H1 (cell line): ENCODE measurements at regions not wholly inside any gene's neighbourhood (a gene's known extent, or its start where the extent isn't known, plus 50 kb on each side); places are given as distances from the start of the nearest gene placed in this dataset.

ENCODE experiments used
- GABPA ChIP-seq: IDR thresholded peaks from 2 replicates; pipeline ENCODE4 v1.6.1; 2011; ENCODE audit warnings: mild to moderate bottlenecking, low read length, moderate library complexity, borderline replicate concordance; ENCODE audit not compliant: insufficient read depth
- RBBP5 ChIP-seq: IDR thresholded peaks from 2 replicates; pipeline ENCODE4 v1.7.1; 2012; ENCODE audit warnings: low read depth, mild to moderate bottlenecking, inconsistent platforms, low read length, moderate library complexity, borderline replicate concordance
- SP2 ChIP-seq: IDR thresholded peaks from 2 replicates; pipeline ENCODE4 v1.6.1; 2012; ENCODE audit warnings: mild to moderate bottlenecking, low read length, inconsistent platforms
- SRF ChIP-seq: IDR thresholded peaks from 2 replicates; pipeline ENCODE4 v1.6.1; 2011; ENCODE audit warnings: mild to moderate bottlenecking, low read depth, low read length, moderate library complexity
- SUZ12 ChIP-seq: fragments of 200-600 bp; sonication (generic); IDR thresholded peaks from 2 replicates; pipeline ENCODE4 v1.6.1; 2012; ENCODE audit warnings: mild to moderate bottlenecking, inconsistent platforms, low read length, moderate library complexity, mixed read lengths

DNA sequence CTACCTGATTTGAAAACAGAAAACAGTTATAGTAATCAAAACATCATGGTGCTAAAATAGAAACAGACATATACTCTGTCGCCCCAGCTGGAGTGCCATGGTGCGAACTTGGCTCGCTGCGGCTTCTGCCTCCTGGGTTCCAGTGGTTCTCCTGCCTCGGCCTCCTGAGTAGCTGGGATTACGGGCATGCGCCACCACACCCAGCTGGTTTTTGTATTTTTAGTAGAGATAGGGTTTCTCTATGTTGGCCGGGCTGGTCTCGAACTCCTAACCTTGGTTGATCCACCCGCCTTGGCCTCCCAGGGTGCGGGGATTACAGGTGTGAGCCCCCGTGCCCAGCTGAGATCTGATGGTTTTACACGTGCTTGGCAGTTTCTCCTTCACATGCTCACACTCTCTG lies 495.9 kb downstream of the ANXA1 start (continued):
- TF ChIP-seq GABPA (no peak), SUZ12 (no peak), SP2 (no peak), SRF (no peak), RBBP5 (no peak)
